Breast epithelium (tissue), 3 donors: ENCODE measurements at regions not wholly inside any gene's neighbourhood (a gene's known extent, or its start where the extent isn't known, plus 50 kb on each side); places are given as distances from the start of the nearest gene placed in this dataset.

Source experiments
- CTCF ChIP-seq, 3 donors: fragments of 450-650 bp; IDR thresholded peaks; one replicate each; pipeline ENCODE4 v1.5.1; 2016 to 2017; ENCODE audit warnings: antibody characterized with exemption in 3 of 3, mild to moderate bottlenecking in 3 of 3, moderate library complexity in 3 of 3
- POLR2A ChIP-seq: fragments of 450-650 bp; IDR thresholded peaks from one replicate; pipeline ENCODE4 v1.6.1; 2016; ENCODE audit warnings: antibody characterized with exemption, mild to moderate bottlenecking, moderate library complexity
- POLR2AphosphoS5 ChIP-seq, 3 donors: sonication (generic); formaldehyde crosslinking; IDR thresholded peaks; one replicate each; pipeline ENCODE4 v1.6.1; 2017; ENCODE audit warnings: antibody characterized with exemption in 3 of 3

- TF ChIP-seq POLR2AphosphoS5 (IDR thresholded peaks at IDR 0.05) (no peak), CTCF (IDR thresholded peaks at IDR 0.05) (no peak), POLR2A (no peak)
These were observed 2556.7 kb upstream of the PCDH20 start for GRCh38 chr13:63972328-63972727.
